KBM-7 (cell line): ENCODE measurements at regions not wholly inside any gene's neighbourhood (a gene's known extent, or its start where the extent isn't known, plus 50 kb on each side); places are given as distances from the start of the nearest gene placed in this dataset.

Experiments
- DNase-seq: peaks from one replicate; pipeline ENCODE4 v3.0.0-alpha.2; 2015
- in situ Hi-C: fragments of 300-500 bp; cut with MboI; formaldehyde crosslinking; loops from 2 replicates; pipeline ENCODE4 v1.14.3; 2020; ENCODE audit warnings: low sequenced_read_pairs, low pct_unique_long_range_greater_than_20kb, mixed read lengths

DNA sequence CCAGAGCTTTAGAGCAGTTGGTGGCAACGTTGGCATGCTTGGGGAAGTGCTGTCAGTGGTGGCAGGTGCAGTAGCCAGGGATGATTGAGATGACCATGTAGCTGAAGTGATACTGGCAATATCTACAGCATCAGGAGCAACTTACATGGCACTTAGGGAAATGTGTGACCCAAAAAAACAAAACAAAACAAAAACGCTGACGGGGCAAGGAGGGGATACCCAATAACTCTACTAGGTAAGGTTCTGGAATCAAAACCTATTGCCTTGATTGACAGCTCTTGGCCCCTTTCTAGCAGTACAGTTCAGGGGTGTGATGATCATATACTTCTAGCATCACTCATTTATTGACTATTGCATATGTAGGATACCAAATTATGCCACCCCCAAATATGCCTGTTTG lies 312.6 kb downstream of the AASDHPPT start:
- in situ Hi-C loops, result no loop called here
- no peak for DNase-seq

DNA sequence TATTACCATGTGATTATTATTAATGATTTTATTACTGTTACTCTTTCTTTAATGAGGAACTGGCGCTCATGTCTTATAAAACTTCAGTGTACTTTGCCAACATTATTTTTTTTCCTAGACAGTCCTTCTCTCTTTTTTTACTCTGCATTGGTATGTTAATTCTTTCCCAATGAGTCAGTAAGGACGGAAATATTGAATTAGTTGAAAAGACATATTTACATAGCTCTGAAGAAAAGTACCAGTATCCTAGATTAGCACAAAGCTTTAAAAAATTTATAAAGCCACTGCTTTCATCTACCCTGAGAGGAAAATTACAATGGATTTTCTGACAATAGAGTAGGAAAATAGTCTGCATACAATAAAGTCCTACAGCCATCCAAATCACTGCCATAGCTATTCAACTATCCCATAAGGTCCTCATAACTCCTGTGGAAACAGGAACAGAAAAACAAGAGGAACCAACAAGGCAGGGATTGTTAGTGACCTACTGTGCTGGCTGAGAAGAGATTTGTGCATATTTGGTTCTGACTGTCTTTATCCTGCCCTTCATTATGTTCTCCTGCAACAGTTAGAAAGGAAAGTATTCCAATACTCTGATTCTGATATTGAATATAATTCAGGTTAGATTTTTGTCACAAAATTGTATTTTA lies 314.4 kb downstream of the AASDHPPT start:
- in situ Hi-C loops, result no loop called here
- DNase-seq, result no peak

DNA sequence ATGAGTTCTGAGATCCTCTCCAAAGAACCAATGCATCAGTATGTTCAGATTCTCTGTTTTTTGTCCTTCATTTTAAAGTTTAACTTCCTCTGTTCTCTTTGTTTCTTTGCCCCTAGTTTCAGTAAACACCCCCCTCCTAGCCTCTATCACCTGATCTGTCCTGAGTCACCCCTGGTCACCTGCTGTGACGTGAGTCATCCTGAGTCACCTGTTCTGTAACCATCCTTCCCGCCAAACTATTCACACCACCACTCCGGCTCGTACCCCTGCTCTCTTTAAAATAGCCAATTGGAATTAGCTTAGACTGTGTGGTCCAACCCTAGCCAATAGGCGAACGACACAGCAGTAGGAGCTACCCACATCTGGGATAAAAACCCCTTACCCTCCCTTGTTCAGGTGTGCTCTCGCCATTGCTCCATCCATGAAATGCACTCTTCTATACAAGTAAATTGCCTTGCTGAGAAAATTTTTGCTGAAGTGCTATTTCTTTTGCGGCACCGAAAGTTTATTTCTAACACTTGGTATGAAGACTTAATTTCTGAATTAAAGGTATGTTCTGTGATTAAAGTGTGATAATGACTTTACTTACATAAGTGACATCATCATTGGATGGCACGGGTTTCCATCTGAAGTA lies 318.4 kb downstream of the AASDHPPT start:
- in situ Hi-C loops, result no loop called here

DNA sequence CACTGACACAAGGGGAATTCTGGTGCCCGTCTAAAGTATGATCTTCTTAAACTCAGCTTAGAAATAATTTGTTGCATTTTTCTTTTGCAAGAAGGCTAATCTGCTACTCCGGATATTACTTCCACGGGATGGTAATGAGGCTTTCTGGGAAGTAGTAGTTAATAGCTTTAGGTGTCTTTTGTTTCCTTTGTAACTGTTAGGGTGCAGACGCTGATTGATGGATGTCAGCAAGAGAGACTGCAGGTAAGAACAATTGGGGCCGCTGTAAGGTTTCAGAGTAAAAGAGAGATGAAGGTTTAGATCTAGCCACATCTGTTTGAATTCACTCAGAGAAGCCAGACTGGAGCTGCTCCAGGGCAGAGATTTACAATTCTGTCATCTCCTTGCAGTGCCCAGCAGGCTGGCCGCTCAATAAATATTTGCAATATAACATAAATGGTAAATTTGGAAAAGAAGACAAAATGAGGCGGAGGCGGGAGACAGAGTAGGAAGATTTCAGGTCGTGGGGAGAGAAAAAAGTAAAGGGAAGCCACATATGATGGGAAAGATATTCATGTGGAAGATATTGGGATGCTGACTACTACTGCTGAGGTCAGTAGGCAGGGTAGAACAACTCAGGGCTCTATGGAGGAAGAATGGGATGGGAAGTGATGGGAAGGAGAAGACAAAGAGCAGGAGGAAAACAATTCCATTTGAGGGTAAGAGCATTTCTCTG lies 320.5 kb downstream of the AASDHPPT start:
- in situ Hi-C loops, result no loop called here

More for the DNA sequence above, 318.4 kb downstream of the AASDHPPT start:
- no peak for DNase-seq

DNA sequence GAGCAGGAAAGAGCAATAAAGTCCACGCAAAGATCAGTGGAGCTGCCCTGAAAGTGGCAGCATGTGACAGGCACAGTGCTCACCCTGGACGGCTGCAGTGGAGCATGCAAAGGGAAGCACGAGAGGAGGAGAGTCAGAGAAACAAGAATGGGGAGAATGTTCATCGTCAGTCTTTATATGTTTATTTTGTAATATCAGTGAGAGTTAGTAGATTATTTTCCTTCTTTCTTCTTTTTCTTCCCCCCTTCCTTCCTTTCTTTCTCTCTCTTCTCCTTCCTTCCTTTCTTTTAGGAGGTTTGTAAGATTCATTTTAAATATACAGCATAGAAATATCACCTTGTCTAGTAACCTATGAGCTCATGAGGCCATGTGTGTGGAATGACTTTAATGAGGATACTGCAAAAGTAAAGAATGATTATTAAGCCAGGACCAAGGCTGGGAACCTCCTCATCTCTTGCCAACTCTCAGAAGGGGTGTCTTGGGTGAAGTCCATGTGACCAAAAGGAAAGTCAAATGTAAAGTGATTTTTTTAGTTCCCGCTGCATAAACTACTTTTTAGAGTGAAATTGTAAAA lies 321.1 kb downstream of the AASDHPPT start:
- in situ Hi-C loops, result no loop called here
- no peak for DNase-seq

More for the DNA sequence above, 320.5 kb downstream of the AASDHPPT start:
- DNase-seq, result no peak

DNA sequence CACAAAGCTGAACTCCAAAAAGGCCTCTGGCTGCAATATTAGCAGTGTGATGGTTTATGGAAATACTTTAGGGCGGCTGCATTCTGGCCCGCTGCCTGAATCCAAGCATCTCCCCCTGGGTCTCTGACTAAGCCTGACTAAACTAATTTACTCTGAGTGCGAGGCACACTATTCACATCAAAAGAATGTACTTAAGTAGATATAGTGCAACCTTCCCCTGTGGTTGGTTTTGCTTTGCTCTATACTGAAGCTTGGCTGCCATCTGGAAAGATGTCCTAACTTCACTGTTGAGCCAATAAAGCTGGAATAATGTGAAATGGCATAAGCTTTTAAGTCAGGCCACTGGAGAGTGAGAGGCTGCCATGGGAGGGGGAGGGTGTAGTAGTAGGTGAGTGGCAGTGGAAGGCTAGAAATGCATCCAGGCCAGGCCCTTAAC lies 321.6 kb downstream of the AASDHPPT start:
- in situ Hi-C loops, result no loop called here

DNA sequence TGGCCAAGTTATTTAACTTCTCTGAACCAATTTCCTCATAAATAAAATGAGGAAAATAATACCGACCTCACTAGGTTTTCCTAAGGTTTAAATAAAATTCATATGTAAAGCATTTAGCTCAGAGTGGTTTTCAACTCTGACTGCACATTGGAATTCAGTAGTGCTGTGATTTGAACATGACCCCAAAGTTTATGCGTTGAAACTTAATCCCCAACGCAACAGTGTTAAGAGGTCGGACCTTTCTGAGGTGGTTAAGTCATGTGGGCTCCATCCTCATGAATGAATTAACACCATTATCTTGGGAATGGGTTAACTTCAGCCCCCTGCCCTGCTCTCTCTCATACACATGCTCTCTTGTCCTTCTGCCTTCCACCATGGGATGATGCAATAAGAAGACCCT lies 322.2 kb downstream of the AASDHPPT start:
- in situ Hi-C loops, result no loop called here
- no peak for DNase-seq

More for the DNA sequence above, 321.6 kb downstream of the AASDHPPT start:
- no peak for DNase-seq

DNA sequence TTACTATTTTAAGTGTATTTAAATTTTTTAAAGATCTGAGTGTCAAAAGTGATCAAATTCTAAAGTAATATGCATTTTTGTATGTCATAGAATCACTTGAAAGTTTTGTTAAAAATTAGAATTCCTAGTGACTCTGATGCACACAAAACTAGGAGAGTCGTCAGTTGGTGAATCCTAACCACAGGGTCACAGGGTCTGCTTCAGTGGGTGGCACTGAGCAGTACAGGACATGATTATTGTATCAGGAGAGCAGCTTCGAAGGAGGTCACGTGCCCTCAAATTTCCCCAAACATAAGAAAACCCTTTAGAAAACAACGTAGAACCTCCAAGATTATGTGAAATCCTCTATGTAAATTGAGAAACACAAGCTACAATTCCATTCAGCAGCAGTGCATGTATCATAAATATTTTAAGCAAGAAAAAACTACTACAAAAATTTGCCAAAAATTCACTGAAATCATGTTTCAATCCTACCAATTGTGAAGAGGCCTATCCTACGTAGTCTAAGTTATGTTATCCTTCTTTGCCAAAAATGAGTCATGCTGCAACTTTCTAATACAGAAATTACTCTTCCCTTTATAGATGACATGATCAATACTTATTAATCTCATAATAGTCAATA lies 323.6 kb downstream of the AASDHPPT start:
- DNase-seq, result no peak
- in situ Hi-C loops, result no loop called here

DNA sequence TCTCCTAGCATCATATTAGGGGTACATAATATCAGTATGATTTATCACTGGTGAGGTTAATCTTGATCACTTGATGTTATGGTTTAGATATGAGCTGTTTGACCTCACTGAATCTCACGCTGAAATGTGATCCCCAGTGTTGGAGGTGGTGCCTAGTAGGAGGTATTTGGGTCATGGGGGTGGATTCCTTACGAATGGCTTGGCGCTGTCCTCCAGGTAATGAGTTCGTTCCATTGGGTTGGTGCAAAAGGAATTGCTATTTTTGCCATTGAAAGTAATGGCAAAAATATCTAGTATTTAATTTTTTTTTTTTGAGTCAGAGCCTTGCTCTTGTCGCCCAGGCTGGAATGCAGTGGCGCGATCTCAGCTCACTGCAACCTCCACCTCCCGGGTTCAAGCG lies 326.3 kb downstream of the AASDHPPT start:
- DNase-seq, result no peak
- in situ Hi-C loops, result no loop called here

DNA sequence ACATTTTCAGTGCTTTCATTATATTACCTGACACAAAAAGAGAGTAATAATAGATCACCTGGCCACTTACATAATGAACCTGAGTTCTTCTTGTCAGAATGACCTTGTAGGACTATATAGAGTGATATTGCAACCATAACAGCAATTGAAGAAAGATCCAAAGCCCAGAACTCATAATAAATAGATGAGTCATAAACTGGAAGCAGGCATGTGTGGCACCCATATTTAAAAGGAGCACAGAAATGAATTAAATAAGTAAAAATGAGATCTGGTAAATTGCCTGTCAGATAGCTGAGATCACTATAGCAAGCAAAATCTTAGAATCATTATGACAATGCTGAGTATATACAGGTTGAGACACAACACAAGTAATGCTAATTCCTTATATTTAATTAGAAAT lies 331.8 kb downstream of the AASDHPPT start:
- no peak for DNase-seq

DNA sequence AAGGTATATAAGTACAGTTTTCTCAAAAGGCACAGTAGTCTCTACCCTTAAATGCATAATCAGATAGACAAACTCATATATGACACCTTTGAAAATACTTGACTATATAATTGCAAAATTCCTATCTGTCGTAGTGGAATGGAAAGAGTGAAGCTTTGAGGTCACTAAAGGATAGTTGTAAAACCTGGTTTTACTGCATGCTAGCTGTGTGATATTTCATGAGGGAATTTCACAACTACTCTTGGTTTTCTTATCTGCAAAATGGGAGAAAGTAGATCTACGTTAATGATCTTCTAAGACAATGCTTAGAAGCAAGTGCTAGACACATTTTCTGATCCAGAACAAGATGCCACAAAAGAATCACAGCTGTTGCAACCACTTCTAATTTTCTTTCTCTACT lies 332.2 kb downstream of the AASDHPPT start:
- DNase-seq, result no peak
- in situ Hi-C loops, result no loop called here

More for the DNA sequence above, 331.8 kb downstream of the AASDHPPT start:
- in situ Hi-C loops, result no loop called here

DNA sequence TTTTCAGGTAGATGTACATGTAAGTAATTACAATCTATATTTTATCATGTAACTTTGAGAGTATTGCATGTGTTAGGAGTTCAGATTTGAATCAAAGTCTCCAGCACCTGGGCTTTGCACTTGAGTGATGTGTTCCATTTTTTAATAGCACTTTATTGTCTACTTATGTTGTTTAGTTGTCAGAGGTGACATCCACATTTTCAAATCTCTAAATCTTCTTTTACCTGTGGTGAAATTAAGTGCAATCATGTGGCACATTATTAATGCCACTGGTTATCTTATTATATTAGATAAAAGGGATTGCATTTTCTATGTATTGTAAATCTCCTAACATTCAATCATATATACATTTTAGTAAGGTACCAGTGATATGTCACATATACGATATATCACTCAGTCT lies 333.4 kb downstream of the AASDHPPT start:
- DNase-seq, result no peak
- in situ Hi-C loops, result no loop called here

DNA sequence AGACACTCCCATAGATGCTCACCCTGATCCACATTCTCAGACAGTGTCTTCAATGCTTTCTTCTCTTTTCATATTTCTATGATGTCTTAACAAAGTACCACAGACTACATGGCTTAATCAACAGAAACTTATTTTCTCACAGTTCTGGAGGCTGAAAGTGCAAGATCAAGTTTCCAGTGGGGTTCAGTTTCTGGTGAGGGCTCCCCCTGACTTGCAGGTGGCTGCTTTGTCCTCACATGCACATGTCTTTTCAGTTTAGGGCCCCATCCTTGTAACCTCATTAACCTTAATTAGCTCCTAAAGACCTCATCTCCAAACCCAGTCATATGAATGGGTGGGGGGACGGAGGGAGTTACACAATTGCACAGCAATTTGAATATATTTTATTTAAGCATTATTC lies 335.8 kb downstream of the AASDHPPT start:
- in situ Hi-C loops, result no loop called here
- no peak for DNase-seq

DNA sequence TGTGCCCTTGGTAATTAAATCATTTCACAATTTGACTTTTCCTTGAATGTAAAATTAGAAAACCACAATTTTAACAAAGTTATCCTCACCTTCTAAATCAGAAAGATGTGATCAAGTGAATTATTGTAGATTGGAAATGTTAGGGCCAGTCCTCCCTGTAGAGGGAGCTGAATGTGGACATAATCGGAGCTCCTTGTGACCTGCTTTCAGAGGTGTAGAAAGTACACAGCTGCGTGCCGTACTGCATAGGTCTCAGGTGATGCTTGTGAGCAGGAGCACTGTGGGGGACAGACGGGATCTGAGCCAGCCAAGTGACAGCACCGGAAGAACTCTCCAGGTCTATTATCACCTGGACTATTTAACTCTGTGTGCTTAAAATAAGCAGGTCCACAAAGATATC lies 338.0 kb downstream of the AASDHPPT start:
- DNase-seq, result no peak
- in situ Hi-C loops, result no loop called here

DNA sequence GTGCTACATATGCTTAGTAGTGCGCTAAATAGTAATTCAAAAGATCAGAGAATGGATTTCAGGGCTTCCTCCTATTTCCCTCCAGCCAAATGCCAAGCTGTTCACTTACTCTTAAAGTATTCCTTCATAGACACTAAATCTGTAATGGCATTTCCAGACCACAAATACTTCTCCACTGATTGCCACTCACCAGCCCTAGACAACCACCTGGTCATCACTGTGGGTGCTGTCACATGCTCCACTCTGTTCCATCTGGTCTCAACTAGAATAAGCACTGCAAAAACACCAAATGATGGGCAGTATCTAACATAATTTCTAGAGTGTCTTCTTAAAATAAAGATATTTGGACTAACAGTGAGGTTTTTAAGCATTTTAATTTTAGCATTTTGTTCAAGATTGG lies 341.3 kb downstream of the AASDHPPT start:
- in situ Hi-C loops, result no loop called here
- DNase-seq, result no peak

DNA sequence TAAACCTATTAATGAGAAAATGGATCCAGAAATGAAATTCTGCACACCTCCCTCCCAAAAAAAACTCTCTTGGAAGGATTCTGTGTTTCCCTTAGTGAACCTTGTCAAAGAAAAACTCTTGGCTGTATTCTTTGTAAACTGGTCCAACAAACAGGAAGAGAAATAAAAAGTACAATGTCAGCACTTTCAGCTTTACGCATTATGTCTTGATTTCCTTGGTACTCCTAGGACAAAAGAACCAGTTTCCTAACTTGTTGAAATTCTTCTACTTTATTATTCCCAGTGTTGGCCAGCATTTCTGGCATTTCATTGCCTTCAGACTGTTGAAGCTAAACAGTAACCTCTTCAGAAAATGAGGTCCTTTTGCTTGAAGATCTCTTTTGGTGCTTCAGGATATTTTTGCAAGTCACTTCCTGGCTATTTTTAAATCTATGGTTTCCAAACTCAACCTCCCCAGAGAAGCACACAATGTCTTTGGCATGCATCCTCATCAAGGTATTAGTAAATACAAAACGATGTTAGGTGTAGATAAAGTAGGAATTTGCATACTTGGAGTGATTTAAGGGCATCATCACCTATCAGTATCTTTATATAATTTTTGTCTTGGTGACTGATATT lies 342.7 kb downstream of the AASDHPPT start:
- DNase-seq, result no peak
- in situ Hi-C loops, result no loop called here

DNA sequence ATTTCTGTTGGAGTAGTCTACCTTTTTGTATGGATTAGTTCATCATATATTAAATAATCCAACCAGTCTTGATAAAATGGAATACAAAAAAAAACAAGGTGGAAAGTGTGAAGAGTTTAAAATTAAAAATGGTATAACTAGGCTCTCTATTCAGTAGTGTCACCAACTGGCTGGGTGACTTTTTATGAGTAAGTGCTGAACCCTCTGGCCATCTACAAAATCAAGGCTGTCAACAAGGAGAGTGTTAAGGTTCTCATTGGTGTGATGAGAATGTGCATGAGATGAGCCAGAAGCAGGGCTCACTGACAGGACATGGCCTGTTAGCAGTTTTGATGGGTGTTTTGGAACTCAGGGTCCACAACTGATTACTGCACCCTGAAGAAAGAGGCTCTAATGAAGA lies 343.2 kb downstream of the AASDHPPT start:
- in situ Hi-C loops, result no loop called here

DNA sequence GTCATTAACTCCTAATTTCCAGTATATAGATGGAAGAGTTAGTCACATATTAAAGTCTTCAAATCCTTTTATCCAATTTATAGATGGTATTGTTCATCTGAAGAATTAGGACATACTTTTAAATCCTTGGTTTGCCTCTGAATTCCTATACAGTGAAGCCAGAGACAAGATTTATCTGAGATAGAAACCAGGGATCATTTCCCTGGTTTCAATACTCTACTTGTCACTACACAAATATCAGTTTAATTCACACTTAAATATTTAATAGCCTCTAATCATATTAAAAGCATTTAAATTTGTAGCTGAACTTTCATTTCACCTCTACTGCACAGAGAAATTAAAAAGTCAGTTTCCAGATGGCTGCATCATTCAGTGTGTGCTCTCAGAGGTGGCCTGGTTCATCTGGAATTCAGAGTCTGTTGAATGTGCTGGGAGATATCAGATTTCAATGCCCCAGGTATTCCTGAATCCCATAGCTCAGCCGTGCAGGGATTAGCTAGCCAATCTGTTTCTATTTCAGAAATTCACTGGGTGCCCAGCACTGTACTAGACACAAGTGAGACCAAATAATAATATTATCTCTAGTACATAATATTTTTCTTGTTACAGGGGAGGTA lies 344.3 kb downstream of the AASDHPPT start:
- in situ Hi-C loops, result no loop called here

More for the DNA sequence above, 343.2 kb downstream of the AASDHPPT start:
- DNase-seq, result no peak

DNA sequence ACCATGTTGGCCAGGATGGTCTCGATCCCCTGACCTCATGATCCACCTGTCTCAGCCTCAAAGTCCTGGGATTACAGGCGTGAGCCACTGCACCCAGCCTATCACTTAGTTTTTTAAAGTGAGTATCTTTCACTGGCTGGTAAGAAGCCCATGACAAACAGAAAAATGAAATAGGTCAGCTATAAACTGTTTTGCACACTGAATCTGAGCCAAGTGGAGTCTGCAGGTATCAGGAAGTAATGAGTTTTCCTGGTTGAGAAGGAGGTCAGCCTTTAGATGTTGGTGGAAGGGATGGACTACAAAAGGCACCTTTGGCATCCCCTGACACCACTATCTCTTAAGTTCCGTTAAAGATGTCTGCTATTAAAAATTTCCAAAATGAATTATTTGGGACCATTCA lies 345.1 kb downstream of the AASDHPPT start:
- DNase-seq, result no peak
- in situ Hi-C loops, result no loop called here

More for the DNA sequence above, 344.3 kb downstream of the AASDHPPT start:
- no peak for DNase-seq
